Fibroblast of lung (primary cell): ENCODE measurements at regions not wholly inside any gene's neighbourhood (a gene's known extent, or its start where the extent isn't known, plus 50 kb on each side); places are given as distances from the start of the nearest gene placed in this dataset.

Experiments
- DNase-seq, 2 donors: peaks; one replicate each; pipeline versions ENCODE4 v3.0.0 to v3.0.0-alpha.2; 2010; ENCODE audit warnings: low read depth in 2 of 2
- H2AFZ ChIP-seq: 2 replicates; pipeline ENCODE4 v1.5.1; 2012; ENCODE audit warnings: low read length, control low read depth, inconsistent platforms
- H3K27ac ChIP-seq: 2 replicates; pipeline ENCODE4 v1.5.1; 2011; ENCODE audit warnings: low read length, control low read depth; ENCODE audit not compliant: insufficient read depth
- H3K27me3 ChIP-seq: 2 replicates; pipeline ENCODE4 v1.5.1; 2011; ENCODE audit warnings: mild to moderate bottlenecking, low read length; ENCODE audit not compliant: control insufficient read depth, insufficient read depth
- H3K36me3 ChIP-seq: 2 replicates; pipeline ENCODE4 v1.5.1; 2011; ENCODE audit warnings: low read length; ENCODE audit not compliant: control insufficient read depth, insufficient read depth
- H3K4me1 ChIP-seq: 2 replicates; pipeline ENCODE4 v1.5.1; 2011; ENCODE audit warnings: low read length; ENCODE audit not compliant: control insufficient read depth, insufficient read depth; ENCODE audit errors: extremely low read depth
- H3K4me2 ChIP-seq: 2 replicates; pipeline ENCODE4 v1.5.1; 2011; ENCODE audit warnings: low read length, control low read depth; ENCODE audit not compliant: insufficient read depth; ENCODE audit errors: extremely low read depth
- H3K4me3 ChIP-seq, 4 experiments: fragments of 200-600 bp in 1 of 4; sonication (generic) in 1 of 4; replicated peaks in 1 of 4; 2 replicates each; pipeline ENCODE4 v1.5.1; 2011 to 2016; ENCODE audit warnings: low read length in 4 of 4, low read depth in 3 of 4, mild to moderate bottlenecking in 3 of 4, control low read depth in 2 of 4, inconsistent platforms in 1 of 4, mixed read lengths in 1 of 4; ENCODE audit not compliant: insufficient read depth in 1 of 4; ENCODE audit errors: control extremely low read depth in 1 of 4
- H3K79me2 ChIP-seq: 2 replicates; pipeline ENCODE4 v1.5.1; 2012; ENCODE audit warnings: mild to moderate bottlenecking, low read length, inconsistent platforms; ENCODE audit not compliant: control insufficient read depth, insufficient read depth
- H3K9ac ChIP-seq: 2 replicates; pipeline ENCODE4 v1.5.1; 2011; ENCODE audit warnings: mild to moderate bottlenecking, low read length, control low read depth; ENCODE audit not compliant: insufficient read depth
- H3K9me3 ChIP-seq: 2 replicates; pipeline ENCODE4 v1.5.1; 2012; ENCODE audit warnings: low read depth, low read length; ENCODE audit not compliant: control insufficient read depth, insufficient read depth
- H4K20me1 ChIP-seq: 2 replicates; pipeline ENCODE4 v1.5.1; 2011; ENCODE audit warnings: low read length; ENCODE audit not compliant: control insufficient read depth, insufficient read depth; ENCODE audit errors: extremely low read depth
- CTCF ChIP-seq, 2 donors: IDR thresholded peaks in 1 of 2; conservative IDR thresholded peaks in 1 of 2; 1 replicate in 1 of 2; 2 replicates in 1 of 2; pipeline ENCODE4 v1.5.1; 2011 to 2012; ENCODE audit warnings: low read length in 2 of 2, control low read depth in 1 of 2, inconsistent platforms in 1 of 2, low read depth in 1 of 2, mild to moderate bottlenecking in 1 of 2
- EZH2 ChIP-seq: IDR thresholded peaks from 2 replicates; pipeline ENCODE4 v1.5.1; 2012; ENCODE audit warnings: low read length, control low read depth, mild to moderate bottlenecking; ENCODE audit errors: missing control alignments

- no peaks in the 10 kb centered on the region for H3K36me3 ChIP-seq
- H2AFZ ChIP-seq, result no peak overlapping the region
- no peak overlapping the region for H3K4me3 ChIP-seq
- no peaks in the 10 kb centered on the region for H3K9me3 ChIP-seq
- no peak overlapping the region for H3K9ac ChIP-seq
- no peaks in the 10 kb centered on the region for H3K4me1 ChIP-seq
- no peak overlapping the region for H3K4me2 ChIP-seq
- H4K20me1 ChIP-seq, result no peaks in the 10 kb centered on the region
- no peak overlapping the region for H3K27ac ChIP-seq
- DNase-seq, result no peak
- no peaks in the 10 kb centered on the region for H3K27me3 ChIP-seq
- no peaks in the 10 kb centered on the region for H3K79me2 ChIP-seq
- TF ChIP-seq CTCF (conservative IDR thresholded peaks at IDR 0.05 in 1 of 2, IDR thresholded peaks at IDR 0.05 in 1 of 2; ENCODE audit: low read depth in 1 of 2, low read length in 2 of 2), result no peak
These were observed 218.3 kb downstream of the HTR1B start for GRCh38 chr6:77245026-77245425.

GRCh38 chr6:77231438-77232305 is 231.6 kb downstream of the HTR1B start:
- Histone ChIP-seq H3K36me3 (no peaks in the 10 kb centered on the region), H3K4me1 (no peaks in the 10 kb centered on the region), H4K20me1 (no peaks in the 10 kb centered on the region), H3K79me2 (no peaks in the 10 kb centered on the region), H3K9me3 (no peaks in the 10 kb centered on the region), H2AFZ (no peak overlapping the region), H3K4me3 (no peak overlapping the region), H3K27ac (no peak overlapping the region), H3K27me3 (no peaks in the 10 kb centered on the region), H3K4me2 (no peak overlapping the region), H3K9ac (no peak overlapping the region)
- TF ChIP-seq CTCF (conservative IDR thresholded peaks at IDR 0.05 in 1 of 2, IDR thresholded peaks at IDR 0.05 in 1 of 2; ENCODE audit: low read depth in 1 of 2, low read length in 2 of 2) (no peak), EZH2 (no peak)
- DNase-seq, result no peak

- Histone ChIP-seq H3K79me2 (no peaks in the 10 kb centered on the region), H3K36me3 (no peaks in the 10 kb centered on the region), H3K4me3 (no peak overlapping the region), H3K9me3 (no peaks in the 10 kb centered on the region), H3K27ac (no peak overlapping the region), H3K4me2 (no peak overlapping the region), H2AFZ (no peak overlapping the region), H3K9ac (no peak overlapping the region), H3K4me1 (no peaks in the 10 kb centered on the region), H3K27me3 (no peaks in the 10 kb centered on the region), H4K20me1 (no peaks in the 10 kb centered on the region)
- DNase-seq, result no peak
- TF ChIP-seq CTCF (conservative IDR thresholded peaks at IDR 0.05 in 1 of 2, IDR thresholded peaks at IDR 0.05 in 1 of 2; ENCODE audit: low read depth in 1 of 2, low read length in 2 of 2), result no peak
- no peak for TF ChIP-seq EZH2
These were observed 235.0 kb downstream of the HTR1B start for GRCh38 chr6:77228279-77228678.
